IPS DF 4.7 (cell line): ENCODE measurements at regions not wholly inside any gene's neighbourhood (a gene's known extent, or its start where the extent isn't known, plus 50 kb on each side); places are given as distances from the start of the nearest gene placed in this dataset.

Experiments
- DNase-seq: peaks from one replicate; pipeline ENCODE4 v3.0.0-alpha.2; 2013; ENCODE audit warnings: low spot score; ENCODE audit errors: extremely low read depth

GRCh38 chr20:20831794-20832193, 119.3 kb upstream of the RALGAPA2 start:
- DNase-seq, result no peak

- DNase-seq, result no peak
These were observed 117.2 kb upstream of the RALGAPA2 start for GRCh38 chr20:20829681-20830080.

GRCh38 chr20:20827992-20828597, 115.7 kb upstream of the RALGAPA2 start:
- DNase-seq, result no peak

- DNase-seq, result no peak
These were observed 112.6 kb upstream of the RALGAPA2 start for GRCh38 chr20:20824924-20825584.

- DNase-seq, result no peak
These were observed 111.0 kb upstream of the RALGAPA2 start for GRCh38 chr20:20823476-20823881.

- no peak for DNase-seq
These were observed 109.2 kb upstream of the RALGAPA2 start for GRCh38 chr20:20821484-20822260.

- no peak for DNase-seq
These were observed 108.5 kb upstream of the RALGAPA2 start for GRCh38 chr20:20820785-20821483.

GRCh38 chr20:20820104-20820503, 107.7 kb upstream of the RALGAPA2 start:
- DNase-seq, result no peak

GRCh38 chr20:20816969-20817755, 104.7 kb upstream of the RALGAPA2 start:
- DNase-seq, result no peak

- DNase-seq, result no peak
These were observed 103.4 kb upstream of the RALGAPA2 start for GRCh38 chr20:20815711-20816455.

GRCh38 chr20:20814685-20815084, 102.2 kb upstream of the RALGAPA2 start:
- peak; percentile 80 for DNase-seq

- DNase-seq, result no peak
These were observed 99.7 kb upstream of the RALGAPA2 start for GRCh38 chr20:20812136-20812535.

GRCh38 chr20:20808016-20808415, 95.6 kb upstream of the RALGAPA2 start:
- no peak for DNase-seq

- no peak for DNase-seq
These were observed 94.0 kb upstream of the RALGAPA2 start for GRCh38 chr20:20806121-20807095.

- no peak for DNase-seq
These were observed 90.6 kb upstream of the RALGAPA2 start for GRCh38 chr20:20803011-20803410.

GRCh38 chr20:20802328-20802727, 89.9 kb upstream of the RALGAPA2 start:
- no peak for DNase-seq

- DNase-seq, result no peak
These were observed 87.4 kb upstream of the RALGAPA2 start for GRCh38 chr20:20799716-20800312.

- no peak for DNase-seq
These were observed 85.3 kb upstream of the RALGAPA2 start for GRCh38 chr20:20797521-20798310.
